PC-3 (cell line): ENCODE measurements at regions not wholly inside any gene's neighbourhood (a gene's known extent, or its start where the extent isn't known, plus 50 kb on each side); places are given as distances from the start of the nearest gene placed in this dataset.

Experiments
- CTCF ChIP-seq: fragments of 300-600 bp; sonication (generic); conservative IDR thresholded peaks from 2 replicates; pipeline ENCODE4 v1.5.1; 2017; ENCODE audit warnings: antibody characterized with exemption, low read depth, mild to moderate bottlenecking, low read length
- EZH2 ChIP-seq: fragments of 300-600 bp; sonication (generic); IDR thresholded peaks from one replicate; pipeline ENCODE4 v1.6.1; 2017; ENCODE audit warnings: antibody characterized with exemption, mild to moderate bottlenecking, low read length; ENCODE audit not compliant: unreplicated experiment
- EZH2phosphoT487 ChIP-seq: fragments of 300-600 bp; sonication (generic); IDR thresholded peaks from 2 replicates; pipeline ENCODE4 v1.6.1; 2018; ENCODE audit warnings: mild to moderate bottlenecking, antibody characterized with exemption, low read length, borderline replicate concordance

DNA sequence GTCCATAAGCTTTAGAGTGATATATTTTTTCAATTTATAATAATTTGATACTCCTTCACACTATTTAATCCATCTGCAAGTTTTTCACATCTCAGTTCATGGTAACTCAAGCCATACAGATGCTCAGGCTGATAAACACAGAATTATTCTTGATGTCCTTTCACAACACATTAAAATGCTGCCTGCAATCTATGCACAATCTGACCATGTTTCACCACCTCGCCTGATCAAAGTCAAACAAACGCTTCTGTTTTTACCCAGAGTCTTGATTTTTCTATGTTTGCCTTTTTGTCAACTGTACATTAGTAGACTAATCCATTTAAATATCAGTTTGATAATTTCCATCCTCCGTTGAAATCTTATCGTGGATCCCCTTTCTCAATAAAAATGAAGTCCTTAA lies 833.8 kb upstream of the KCND2 start:
- TF ChIP-seq CTCF (no peak), EZH2 (no peak), EZH2phosphoT487 (no peak)
